SK-N-SH treated with all-trans-retinoic acid at 6 μM for 48 hours (cell line): ENCODE measurements at regions not wholly inside any gene's neighbourhood (a gene's known extent, or its start where the extent isn't known, plus 50 kb on each side); places are given as distances from the start of the nearest gene placed in this dataset.

ENCODE experiments used
- ATAC-seq: fragments of 200-7000 bp; cut with Tn5 transposase; 3 replicates; pipeline ENCODE4 v1.9.1; 2020; ENCODE audit warnings: mild to moderate bottlenecking, moderate library complexity
- ARNTL ChIP-seq: fragments of 450-650 bp; formaldehyde crosslinking; IDR thresholded peaks from 2 replicates; pipeline ENCODE4 v1.5.0; 2020; ENCODE audit warnings: low read depth, mild to moderate bottlenecking, moderate library complexity, borderline replicate concordance
- BACH2 ChIP-seq: fragments of 250-450 bp; sonication (Bioruptor Pico); IDR thresholded peaks from 2 replicates; pipeline ENCODE4 v1.9.0; 2021; ENCODE audit warnings: mild to moderate bottlenecking, borderline replicate concordance
- CREB5 ChIP-seq: fragments of 250-450 bp; sonication (Bioruptor Pico); IDR thresholded peaks from 2 replicates; pipeline ENCODE4 v1.5.1; 2020; ENCODE audit warnings: low read depth, mild to moderate bottlenecking, moderate library complexity
- CSDC2 ChIP-seq: fragments of 250-450 bp; sonication (Bioruptor Pico); IDR thresholded peaks from 2 replicates; pipeline ENCODE4 v1.5.0; 2020; ENCODE audit warnings: mild to moderate bottlenecking, moderate library complexity
- ESRRG ChIP-seq: fragments of 250-450 bp; sonication (Bioruptor Pico); IDR thresholded peaks from 2 replicates; pipeline ENCODE4 v1.6.1; 2021; ENCODE audit warnings: mild to moderate bottlenecking
- GLIS3 ChIP-seq: fragments of 250-450 bp; sonication (Bioruptor Pico); IDR thresholded peaks from 2 replicates; pipeline ENCODE4 v1.5.0; 2020; ENCODE audit warnings: mild to moderate bottlenecking, moderate library complexity
- ISL1 ChIP-seq: fragments of 250-450 bp; sonication (Bioruptor Pico); IDR thresholded peaks from 2 replicates; pipeline ENCODE4 v2.1.2; 2022; ENCODE audit warnings: mild to moderate bottlenecking, moderate library complexity
- OSR1 ChIP-seq: fragments of 250-450 bp; sonication (Bioruptor Pico); IDR thresholded peaks from 2 replicates; pipeline ENCODE4 v1.8.0; 2022; ENCODE audit warnings: moderate library complexity, mild to moderate bottlenecking, inconsistent platforms
- PATZ1 ChIP-seq: fragments of 250-450 bp; sonication (Bioruptor Pico); IDR thresholded peaks from 2 replicates; pipeline ENCODE4 v1.8.0; 2020; ENCODE audit warnings: mild to moderate bottlenecking, moderate library complexity, borderline replicate concordance
- PPARA ChIP-seq: fragments of 250-450 bp; sonication (Bioruptor Pico); IDR thresholded peaks from 2 replicates; pipeline ENCODE4 v1.5.0; 2020; ENCODE audit warnings: mild to moderate bottlenecking, borderline replicate concordance
- RARB ChIP-seq: fragments of 250-450 bp; sonication (Bioruptor Pico); IDR thresholded peaks from 2 replicates; pipeline ENCODE4 v1.8.0; 2021; ENCODE audit warnings: mild to moderate bottlenecking, moderate library complexity
- SNAI2 ChIP-seq: fragments of 250-450 bp; sonication (Bioruptor Pico); IDR thresholded peaks from 2 replicates; pipeline ENCODE4 v1.5.0; 2020; ENCODE audit warnings: mild to moderate bottlenecking, moderate library complexity
- TCF4 ChIP-seq: fragments of 250-450 bp; sonication (Bioruptor Pico); IDR thresholded peaks from 2 replicates; pipeline ENCODE4 v1.8.0; 2021; ENCODE audit warnings: mild to moderate bottlenecking, moderate library complexity, borderline replicate concordance
- TOX ChIP-seq: fragments of 250-450 bp; sonication (Bioruptor Pico); IDR thresholded peaks from 2 replicates; pipeline ENCODE4 v1.8.0; 2021; ENCODE audit warnings: mild to moderate bottlenecking, moderate library complexity, borderline replicate concordance
- ZC3H10 ChIP-seq: fragments of 250-450 bp; sonication (Bioruptor Pico); IDR thresholded peaks from 2 replicates; pipeline ENCODE4 v1.5.1; 2021; ENCODE audit warnings: mild to moderate bottlenecking, moderate library complexity
- ZFP3 ChIP-seq: fragments of 250-450 bp; sonication (Bioruptor Pico); IDR thresholded peaks from 2 replicates; pipeline ENCODE4 v1.5.0; 2020; ENCODE audit warnings: mild to moderate bottlenecking, moderate library complexity
- ZNF565 ChIP-seq: fragments of 450-650 bp; formaldehyde crosslinking; conservative IDR thresholded peaks from 2 replicates; pipeline ENCODE4 v1.5.0; 2020; ENCODE audit warnings: low read depth, mild to moderate bottlenecking, moderate library complexity
- ZNF70 ChIP-seq: fragments of 450-650 bp; formaldehyde crosslinking; IDR thresholded peaks from 2 replicates; pipeline ENCODE4 v1.5.0; 2020; ENCODE audit warnings: mild to moderate bottlenecking, moderate library complexity
- ZNF8 ChIP-seq: fragments of 450-650 bp; formaldehyde crosslinking; IDR thresholded peaks from 2 replicates; pipeline ENCODE4 v1.5.0; 2020; ENCODE audit warnings: mild to moderate bottlenecking, moderate library complexity
- TF ChIP-seq, protein P1 (sequence below): fragments of 250-450 bp; sonication (Bioruptor Pico); IDR thresholded peaks from 2 replicates; pipeline ENCODE4 v1.5.1; 2021; ENCODE audit warnings: mild to moderate bottlenecking, moderate library complexity
- TF ChIP-seq, protein P2 (sequence below): fragments of 250-450 bp; sonication (Bioruptor Pico); IDR thresholded peaks from 2 replicates; pipeline ENCODE4 v1.8.0; 2021; ENCODE audit warnings: low read depth, mild to moderate bottlenecking, moderate library complexity, borderline replicate concordance
- TF ChIP-seq, protein P3 (sequence below): fragments of 250-450 bp; sonication (Bioruptor Pico); IDR thresholded peaks from 2 replicates; pipeline ENCODE4 v1.5.0; 2020; ENCODE audit warnings: mild to moderate bottlenecking, moderate library complexity

DNA sequence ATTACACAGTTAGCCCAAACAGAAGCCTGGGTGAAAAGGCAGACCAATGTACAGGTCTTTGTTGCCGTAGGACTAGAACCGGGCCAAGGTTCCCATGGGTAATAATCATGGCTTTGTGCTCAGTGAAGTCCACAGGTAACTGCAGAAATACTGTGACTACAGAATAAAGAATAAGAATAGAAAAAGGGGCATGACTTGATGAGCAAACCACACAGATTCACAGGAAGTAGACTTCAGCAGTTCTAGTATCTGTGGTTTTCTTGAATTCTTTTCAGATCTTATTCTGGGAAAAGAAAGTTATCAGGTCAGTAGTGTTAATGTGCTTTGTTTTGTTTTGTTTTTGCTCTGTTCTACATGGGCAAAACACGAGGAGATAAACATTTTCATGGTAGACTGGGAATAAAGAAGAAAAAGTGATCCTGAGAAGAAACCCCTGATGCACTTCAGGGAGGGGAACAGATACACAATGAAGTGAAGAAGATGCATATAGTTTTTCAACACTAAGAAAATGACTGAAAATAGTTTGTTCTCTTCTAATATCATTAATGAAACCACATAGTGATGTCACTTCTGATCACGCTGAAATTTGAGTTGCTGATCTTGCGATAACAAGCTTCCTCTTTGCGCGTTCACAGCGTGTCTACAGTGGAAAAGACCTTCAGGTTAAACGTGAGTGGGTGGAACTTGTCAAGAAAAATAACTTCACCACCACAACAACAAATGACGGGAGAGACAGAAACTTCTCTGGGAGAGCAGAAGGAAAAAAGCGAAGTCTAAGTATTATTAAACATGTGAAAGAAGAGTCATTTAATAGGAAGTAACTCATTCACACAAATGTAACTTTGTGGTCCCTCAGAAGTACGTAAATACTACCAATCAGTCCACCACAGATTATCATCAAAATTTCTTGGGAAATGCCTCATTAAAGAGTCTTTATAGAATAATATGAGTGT lies 315.8 kb upstream of the SATB1 start:
- no peak for TF ChIP-seq ZNF8 (CRISPR knock-in tag)
- TF ChIP-seq ZC3H10 (CRISPR knock-in tag) = no peak
- TF ChIP-seq TOX (CRISPR knock-in tag) = no peak
- TF ChIP-seq CREB5 (CRISPR knock-in tag) = no peak
- no peak for TF ChIP-seq ZFP3 (CRISPR knock-in tag)
- TF ChIP-seq BACH2 (CRISPR knock-in tag) = no peak
- no peak for TF ChIP-seq ZNF565 (CRISPR knock-in tag)
- no peak for TF ChIP-seq SNAI2 (CRISPR knock-in tag)
- TF ChIP-seq ESRRG (CRISPR knock-in tag) = no peak
- TF ChIP-seq ISL1 (CRISPR knock-in tag) = no peak
- no peak for TF ChIP-seq RARB (CRISPR knock-in tag)
- TF ChIP-seq PPARA = no peak
- TF ChIP-seq OSR1 = no peak
- TF ChIP-seq, protein P1, sequence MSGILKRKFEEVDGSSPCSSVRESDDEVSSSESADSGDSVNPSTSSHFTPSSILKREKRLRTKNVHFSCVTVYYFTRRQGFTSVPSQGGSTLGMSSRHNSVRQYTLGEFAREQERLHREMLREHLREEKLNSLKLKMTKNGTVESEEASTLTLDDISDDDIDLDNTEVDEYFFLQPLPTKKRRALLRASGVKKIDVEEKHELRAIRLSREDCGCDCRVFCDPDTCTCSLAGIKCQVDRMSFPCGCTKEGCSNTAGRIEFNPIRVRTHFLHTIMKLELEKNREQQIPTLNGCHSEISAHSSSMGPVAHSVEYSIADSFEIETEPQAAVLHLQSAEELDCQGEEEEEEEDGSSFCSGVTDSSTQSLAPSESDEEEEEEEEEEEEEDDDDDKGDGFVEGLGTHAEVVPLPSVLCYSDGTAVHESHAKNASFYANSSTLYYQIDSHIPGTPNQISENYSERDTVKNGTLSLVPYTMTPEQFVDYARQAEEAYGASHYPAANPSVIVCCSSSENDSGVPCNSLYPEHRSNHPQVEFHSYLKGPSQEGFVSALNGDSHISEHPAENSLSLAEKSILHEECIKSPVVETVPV = no peak
- TF ChIP-seq TCF4 = no peak
- no peak for TF ChIP-seq CSDC2
- no peak for ATAC-seq

DNA sequence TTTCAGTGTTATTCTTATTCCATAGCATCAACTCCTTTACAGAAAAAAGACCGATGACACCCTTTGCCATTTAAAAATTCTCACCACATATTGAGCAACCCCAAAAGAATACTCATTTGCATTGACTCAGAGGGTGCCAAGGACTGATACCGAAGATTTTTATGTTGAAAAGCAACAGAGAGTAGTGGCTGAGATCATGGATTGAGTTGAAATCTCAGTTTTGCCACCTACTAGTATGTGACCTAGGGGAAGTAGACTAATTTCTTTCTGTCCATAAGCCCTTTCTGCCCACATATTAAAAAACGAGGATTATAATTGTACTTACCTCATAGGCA lies 313.9 kb upstream of the SATB1 start:
- ATAC-seq = no peak

More for the DNA sequence above, 313.9 kb upstream of the SATB1 start:
- TF ChIP-seq CREB5 (CRISPR knock-in tag) (no peak), TCF4 (no peak), PATZ1 (CRISPR knock-in tag) (no peak), CSDC2 (no peak), ARNTL (no peak), ISL1 (CRISPR knock-in tag) (no peak), RARB (CRISPR knock-in tag) (no peak), ZNF70 (CRISPR knock-in tag) (no peak), ESRRG (CRISPR knock-in tag) (no peak), ZNF8 (CRISPR knock-in tag) (no peak), PPARA (no peak), GLIS3 (CRISPR knock-in tag) (no peak), TOX (CRISPR knock-in tag) (no peak)
- TF ChIP-seq, protein P1 = no peak
- TF ChIP-seq, protein P2, sequence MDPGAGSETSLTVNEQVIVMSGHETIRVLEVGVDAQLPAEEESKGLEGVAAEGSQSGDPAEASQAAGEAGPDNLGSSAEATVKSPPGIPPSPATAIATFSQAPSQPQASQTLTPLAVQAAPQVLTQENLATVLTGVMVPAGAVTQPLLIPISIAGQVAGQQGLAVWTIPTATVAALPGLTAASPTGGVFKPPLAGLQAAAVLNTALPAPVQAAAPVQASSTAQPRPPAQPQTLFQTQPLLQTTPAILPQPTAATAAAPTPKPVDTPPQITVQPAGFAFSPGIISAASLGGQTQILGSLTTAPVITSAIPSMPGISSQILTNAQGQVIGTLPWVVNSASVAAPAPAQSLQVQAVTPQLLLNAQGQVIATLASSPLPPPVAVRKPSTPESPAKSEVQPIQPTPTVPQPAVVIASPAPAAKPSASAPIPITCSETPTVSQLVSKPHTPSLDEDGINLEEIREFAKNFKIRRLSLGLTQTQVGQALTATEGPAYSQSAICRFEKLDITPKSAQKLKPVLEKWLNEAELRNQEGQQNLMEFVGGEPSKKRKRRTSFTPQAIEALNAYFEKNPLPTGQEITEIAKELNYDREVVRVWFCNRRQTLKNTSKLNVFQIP (CRISPR knock-in tag) = no peak
- TF ChIP-seq, protein P3, sequence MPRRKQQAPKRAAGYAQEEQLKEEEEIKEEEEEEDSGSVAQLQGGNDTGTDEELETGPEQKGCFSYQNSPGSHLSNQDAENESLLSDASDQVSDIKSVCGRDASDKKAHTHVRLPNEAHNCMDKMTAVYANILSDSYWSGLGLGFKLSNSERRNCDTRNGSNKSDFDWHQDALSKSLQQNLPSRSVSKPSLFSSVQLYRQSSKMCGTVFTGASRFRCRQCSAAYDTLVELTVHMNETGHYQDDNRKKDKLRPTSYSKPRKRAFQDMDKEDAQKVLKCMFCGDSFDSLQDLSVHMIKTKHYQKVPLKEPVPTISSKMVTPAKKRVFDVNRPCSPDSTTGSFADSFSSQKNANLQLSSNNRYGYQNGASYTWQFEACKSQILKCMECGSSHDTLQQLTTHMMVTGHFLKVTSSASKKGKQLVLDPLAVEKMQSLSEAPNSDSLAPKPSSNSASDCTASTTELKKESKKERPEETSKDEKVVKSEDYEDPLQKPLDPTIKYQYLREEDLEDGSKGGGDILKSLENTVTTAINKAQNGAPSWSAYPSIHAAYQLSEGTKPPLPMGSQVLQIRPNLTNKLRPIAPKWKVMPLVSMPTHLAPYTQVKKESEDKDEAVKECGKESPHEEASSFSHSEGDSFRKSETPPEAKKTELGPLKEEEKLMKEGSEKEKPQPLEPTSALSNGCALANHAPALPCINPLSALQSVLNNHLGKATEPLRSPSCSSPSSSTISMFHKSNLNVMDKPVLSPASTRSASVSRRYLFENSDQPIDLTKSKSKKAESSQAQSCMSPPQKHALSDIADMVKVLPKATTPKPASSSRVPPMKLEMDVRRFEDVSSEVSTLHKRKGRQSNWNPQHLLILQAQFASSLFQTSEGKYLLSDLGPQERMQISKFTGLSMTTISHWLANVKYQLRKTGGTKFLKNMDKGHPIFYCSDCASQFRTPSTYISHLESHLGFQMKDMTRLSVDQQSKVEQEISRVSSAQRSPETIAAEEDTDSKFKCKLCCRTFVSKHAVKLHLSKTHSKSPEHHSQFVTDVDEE (CRISPR knock-in tag) = no peak
